COLO668 (cell line): ENCODE measurements at regions not wholly inside any gene's neighbourhood (a gene's known extent, or its start where the extent isn't known, plus 50 kb on each side); places are given as distances from the start of the nearest gene placed in this dataset.
A peak's percentile ranks its signal among the peaks of the same experiment; 100 is the strongest.

Experiments
- DNase-seq: peaks from one replicate; lab custom pipeline; 2025; ENCODE audit not compliant: unreplicated experiment; lab: John Stamatoyannopoulos, UW

DNA sequence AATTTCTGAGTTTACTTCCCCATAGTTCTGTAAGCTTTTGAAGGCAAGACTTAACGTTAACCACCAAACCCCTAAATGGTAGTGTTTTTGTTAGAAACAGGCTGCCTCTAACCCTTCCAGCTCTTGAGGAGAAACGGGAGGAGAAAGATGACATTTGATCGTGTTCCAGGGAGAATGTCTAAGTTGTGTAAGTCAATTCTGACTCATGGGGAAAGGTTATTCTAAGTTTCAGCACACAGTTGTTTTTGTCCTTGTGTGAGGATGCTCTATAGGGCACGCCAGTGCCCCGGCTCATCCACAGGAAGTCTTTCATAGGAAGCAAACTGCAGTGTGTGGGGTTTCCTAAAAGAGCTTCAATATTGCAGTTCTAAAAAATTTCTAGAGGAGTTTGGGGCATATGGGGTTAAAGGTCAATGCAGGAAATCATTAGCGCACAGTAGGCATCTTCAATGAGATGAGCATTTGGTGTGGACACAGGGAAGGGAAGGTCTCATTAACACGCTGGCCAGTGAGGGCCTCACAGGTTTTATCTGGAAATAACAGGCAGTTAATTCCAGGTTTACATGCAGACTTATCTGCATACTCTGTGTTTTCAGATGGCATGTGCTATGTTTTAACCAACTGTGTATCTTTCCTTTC lies 638.2 kb upstream of the IGFBP3 start:
- DNase-seq, result no peak

DNA sequence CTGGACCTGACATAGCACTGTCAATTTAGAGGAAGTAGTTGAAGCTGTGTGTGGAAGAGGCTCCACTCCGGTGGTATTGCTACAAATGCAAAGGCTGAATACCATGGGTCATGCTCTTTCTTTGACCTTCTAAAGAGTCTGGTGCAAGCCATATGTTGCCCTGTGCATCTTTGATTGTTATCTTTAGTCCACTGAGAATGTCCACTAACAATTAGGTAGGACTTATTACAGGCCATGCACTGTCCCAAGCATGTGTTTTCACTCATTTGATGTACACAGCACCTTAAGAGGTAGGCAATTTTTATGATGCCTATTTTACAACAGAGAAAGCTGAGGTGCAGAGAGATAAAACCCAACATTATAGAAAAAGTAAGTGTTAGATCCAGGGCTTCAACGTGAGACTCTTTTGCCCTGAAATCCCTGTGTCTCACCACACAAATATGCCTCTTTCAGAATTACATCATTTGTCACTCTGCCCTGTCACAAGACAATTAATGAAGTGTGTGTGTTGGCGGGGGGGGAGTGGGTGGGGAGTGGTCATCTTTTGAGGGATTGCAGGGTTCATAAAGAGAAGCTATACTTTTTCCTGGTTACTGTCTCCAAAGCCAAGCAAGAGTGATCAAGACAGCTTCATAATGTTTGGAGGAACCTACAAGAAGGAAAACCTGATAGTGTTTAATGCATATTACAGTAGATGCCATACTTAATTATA lies 637.6 kb upstream of the IGFBP3 start:
- DNase-seq, result no peak

DNA sequence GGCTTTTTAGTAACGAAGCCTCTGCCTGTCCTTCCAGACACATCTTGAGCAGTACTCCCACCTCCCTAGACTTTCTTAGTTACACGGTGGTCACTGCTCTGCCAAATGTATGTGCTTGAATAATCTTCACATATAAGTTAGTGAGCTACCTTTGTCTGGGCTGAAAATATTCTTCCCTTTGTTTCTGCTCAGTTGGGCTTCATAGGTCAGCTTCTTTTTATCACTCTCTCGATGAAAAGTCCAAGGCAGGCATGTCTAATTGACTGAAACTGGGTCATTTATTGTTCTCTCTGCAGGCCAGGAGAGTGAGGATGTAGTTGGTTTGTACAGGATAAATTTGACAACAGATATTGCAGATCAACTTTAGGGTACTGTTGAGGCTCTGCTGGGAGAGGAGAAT lies 636.7 kb upstream of the IGFBP3 start:
- DNase-seq, result no peak

DNA sequence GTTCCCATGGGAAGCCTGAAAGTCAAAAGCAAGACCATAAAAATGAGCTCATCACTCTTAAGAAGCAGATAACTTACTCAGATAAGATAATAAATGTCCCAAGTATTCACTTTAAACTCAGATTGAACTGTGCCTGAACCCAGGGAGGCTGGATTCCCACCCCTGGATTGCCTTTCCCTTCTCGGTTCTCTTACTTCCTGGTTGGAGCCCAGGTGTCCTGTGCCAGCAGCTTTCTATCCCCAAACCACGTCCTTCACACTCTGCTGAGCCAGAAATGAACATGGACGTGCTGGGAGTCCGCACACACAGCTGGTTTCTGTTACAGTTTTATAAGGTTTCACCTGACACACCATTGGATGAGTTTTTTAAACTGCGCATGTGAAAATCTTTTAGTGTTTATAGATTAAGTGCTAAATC lies 636.2 kb upstream of the IGFBP3 start:
- peak; percentile 48 for DNase-seq

DNA sequence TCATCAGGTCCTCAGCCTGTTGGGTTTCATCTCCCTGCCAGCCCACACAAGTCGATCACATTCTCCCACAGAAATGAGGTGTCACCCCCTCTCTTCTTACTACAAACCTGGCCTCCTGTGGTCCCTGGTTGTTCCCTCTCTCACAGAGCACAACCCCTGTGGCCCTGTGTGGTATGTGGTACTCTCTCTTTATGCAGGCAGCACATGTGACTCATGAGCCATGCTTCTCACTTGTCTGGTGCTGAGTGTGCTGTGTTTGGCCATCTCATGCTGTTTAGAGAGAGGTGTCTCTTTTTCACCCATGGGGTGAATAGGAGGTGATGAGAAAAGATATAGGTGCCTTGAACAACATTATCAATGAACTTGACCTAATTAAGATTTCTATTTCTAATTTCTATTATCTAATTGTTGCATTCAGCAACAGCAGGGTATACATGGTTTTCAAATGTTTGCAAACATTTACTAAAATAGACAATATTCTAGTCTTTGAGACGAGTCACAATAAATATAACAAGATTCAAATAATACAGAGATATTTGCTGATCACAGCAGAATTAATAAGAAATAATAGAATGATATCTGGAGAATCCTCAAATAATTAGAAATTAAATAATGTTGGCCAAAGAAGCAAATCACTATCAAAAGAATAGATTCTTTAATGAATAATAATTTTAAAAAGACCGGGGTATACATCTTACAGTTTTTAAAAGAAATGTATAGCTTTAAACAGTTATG lies 633.8 kb upstream of the IGFBP3 start:
- DNase-seq, result no peak

DNA sequence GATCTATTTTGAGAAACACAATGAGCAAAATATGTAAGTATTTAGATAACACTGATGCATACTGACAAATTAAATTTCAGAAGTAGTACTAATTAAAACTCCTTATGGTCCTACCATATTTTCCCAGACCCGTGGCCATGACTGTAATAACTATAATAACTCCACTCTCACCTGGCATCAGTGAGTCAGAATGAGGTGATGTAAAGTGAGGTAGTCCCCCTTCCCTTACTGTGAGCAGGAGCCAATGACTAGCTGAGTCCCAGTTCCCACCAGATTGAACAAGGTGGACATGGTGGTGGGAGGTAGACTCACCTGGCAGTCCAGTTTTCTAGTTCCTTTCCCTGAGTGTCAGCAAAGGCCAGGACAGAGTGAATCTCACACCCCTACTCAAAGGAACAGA lies 630.5 kb upstream of the IGFBP3 start:
- no peak for DNase-seq

DNA sequence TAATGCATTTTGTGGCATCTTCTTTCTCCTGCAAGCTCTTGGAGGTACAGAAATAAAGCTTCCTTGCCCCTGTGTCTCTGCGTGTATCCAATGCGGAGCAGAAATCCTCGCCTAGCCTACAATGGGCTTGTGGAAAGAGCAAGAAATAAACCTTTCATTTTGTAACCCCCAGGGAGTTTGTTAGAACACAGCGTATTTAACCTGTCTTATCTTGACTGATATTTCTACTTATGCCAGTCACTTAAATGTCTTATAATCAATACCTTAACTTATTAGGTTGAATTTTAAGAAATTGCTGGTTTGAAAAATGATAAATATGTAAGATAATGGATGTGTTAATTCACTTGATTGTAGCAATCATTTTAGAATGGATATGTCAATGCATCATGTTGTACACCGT lies 629.8 kb upstream of the IGFBP3 start:
- no peak for DNase-seq

DNA sequence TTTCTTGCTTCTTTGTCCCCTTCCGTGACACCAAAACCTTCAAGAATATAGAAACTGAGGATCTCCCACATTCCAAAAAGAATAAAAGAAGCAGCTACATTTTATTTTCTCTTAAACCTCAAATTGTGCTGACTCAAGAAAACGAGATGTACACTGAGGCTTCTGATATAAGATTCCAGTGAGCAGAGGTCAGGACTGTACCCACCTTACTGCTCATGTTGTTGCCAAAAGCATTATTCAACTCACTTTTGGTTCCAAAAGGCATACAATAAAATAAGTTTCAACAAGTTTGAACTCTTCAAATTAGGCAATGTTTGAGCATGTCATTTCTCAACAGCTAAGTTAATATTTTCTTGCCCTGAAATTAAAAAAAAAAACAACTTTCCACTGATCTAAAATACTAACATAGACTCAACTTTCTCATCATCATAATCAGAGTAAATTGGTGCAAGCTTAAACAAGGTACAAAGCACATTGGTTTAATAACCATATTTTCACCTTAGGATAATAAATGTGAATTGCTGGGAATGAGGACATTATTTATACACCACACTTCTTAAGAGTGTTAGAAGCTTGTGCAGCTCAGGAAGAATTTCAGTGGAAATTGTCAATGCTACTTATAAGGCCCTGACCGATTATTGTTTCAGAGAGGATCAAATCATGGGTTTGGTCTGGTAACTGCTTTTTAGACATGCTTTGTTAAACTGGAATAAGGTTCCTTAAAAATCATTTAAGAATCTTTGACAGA lies 629.0 kb upstream of the IGFBP3 start:
- no peak for DNase-seq

DNA sequence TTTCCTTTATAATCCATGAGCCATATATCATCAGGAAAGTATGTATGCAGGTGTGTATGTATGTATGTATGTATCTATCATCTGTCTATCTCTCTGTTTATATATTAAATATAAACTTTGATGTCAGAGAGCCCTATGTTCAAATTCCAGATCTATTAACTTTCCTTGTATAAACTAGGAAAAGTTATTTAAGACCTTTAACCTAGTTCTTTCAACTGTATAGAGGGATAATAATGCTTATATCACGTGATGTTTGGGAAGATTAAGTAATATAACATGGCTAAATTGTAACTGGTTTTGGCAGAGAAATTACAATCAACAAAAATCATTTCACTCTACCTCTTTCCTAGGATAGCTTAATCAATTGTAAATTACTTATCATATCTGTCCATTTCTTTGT lies 628.3 kb upstream of the IGFBP3 start:
- DNase-seq, result no peak

DNA sequence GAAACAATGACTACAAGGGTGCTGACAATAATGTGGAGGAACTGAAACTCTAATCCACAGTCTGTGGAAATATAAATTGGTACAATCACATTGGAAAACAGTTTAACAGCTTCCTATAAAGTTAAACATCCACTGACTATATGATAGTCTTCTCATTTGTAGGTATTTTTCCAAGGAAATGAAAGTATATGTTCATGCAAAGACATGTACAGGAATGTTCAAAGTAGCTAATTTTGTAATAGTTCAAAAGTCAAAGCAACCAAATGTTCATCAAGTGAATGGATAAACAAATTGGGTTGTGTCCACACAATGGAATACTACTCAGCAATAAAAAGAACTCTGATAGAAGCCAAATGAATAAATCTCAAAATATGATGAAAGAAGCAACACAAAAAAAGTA lies 626.0 kb upstream of the IGFBP3 start:
- DNase-seq, result no peak

DNA sequence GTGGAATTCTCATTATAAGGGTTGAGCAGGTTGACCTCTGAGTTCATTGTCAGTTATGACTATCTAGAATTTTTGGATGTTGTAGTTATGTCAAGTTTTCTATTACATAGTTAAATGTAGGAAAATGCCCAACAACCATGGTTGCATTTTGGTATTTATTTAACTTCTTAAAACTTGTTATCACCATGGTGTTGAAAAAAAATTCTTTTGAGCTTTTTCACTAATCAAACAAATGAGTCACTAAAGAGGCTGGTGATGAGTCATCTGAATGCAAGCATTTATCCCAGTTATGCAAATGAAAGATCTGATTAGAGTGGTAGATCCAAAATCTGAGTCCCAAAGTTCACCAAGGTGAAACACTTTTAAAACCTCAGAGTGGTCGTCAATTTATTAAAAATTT lies 624.7 kb upstream of the IGFBP3 start:
- no peak for DNase-seq

DNA sequence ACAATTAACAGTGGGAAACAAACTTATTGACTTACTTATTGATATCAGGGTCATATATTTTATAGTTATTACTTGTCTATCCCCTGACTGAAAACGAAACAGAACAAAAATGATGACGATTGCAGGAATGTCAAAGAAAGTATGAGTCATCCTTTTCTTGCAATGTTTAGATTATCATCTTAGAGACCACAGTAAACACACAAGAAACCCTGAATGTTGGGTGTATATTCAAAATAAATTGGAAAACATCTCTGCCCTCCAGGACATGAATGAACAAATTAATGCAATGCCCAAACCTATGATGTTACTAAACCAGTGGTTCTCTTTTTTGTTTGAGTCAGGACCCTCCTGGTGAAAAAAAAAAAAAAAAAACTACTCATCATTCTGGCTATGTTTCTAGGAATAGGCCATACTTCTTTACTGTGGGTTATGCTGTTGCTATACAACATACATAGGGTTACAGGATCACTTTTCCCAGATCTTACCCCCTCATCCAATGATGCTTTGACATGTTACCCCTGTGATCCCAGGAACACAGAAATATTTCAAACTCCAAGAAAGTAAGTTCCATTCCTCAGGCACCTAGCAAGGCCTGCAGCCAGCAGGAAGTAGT lies 623.4 kb upstream of the IGFBP3 start:
- DNase-seq, result no peak

DNA sequence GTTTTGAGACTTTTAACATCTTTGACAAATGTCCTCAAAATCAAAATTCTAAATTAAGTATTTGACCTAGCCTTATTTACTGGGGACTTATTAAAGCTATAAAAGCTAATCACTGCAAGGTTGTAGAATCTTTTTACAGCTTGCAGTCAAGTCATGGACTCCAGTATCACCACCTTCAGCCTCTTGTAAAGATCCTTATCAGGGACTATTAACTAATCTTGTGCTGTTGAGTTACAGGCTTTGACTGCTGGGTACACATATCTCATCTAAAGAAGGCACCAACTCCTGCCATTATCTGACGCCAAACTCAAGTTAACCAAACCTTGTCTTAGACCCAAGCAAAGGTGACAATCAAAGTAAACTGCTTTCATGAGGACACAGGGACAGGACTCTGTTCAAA lies 621.0 kb upstream of the IGFBP3 start:
- DNase-seq, result no peak

DNA sequence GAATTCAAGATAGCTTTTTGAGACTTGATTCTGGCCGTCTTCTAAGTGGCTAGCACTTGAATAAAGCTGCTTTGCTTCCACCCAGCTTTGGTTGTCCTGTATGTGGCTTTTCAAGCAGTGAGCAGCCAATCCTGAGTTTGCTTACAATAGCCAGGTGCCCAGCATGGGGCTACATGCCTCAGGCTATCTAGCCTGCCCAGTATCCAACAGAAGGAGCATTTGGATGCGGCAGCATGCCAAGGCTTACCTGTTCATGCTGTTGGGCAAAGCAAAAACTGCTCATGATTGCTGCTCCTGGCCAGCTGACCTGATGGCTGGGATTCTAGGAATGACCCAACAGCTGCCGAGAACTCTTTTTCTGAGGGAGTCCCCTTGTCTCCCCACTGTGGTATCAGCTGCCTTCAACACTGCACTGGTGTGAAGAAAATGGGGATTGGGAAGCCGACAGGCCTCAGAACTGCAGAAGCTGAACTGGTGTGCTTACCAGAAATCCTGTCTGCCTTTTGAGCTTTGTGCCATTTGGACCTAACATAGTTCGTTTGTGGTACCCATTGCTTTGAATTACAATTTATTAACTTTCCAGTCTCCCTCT lies 618.9 kb upstream of the IGFBP3 start:
- DNase-seq, result peak; percentile 24

DNA sequence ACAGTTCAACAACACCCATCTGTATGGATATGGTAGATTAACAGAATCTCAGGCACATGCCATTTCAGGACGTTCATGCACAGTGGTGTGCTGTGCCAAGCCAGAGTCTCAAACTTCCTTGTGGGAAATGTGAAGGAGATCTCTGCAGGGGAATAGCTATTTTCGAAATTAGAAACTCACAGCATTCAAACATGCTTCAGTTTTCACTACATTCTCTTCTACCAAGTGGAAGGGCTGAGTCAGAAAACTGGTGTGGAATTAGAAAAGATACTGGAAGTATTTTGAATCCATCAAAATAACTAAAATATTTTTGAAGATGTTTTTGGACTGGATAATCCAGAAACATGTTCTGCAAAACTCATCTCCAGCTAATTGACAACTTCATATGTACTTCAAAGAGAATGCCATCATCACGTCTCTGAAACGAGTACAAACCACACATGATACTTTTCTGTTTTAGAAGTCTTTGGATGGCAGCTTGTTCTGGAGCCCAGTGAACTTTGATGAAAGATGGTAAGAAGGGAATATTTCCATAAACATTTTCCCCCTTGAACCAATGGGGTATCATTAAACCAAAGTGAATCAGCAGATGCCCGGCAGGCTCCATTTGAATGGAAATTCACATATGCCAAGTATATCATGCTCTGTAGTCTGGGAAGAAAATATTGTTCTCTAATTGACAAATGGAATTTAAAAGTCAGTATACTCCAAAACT lies 616.3 kb upstream of the IGFBP3 start:
- DNase-seq, result no peak

DNA sequence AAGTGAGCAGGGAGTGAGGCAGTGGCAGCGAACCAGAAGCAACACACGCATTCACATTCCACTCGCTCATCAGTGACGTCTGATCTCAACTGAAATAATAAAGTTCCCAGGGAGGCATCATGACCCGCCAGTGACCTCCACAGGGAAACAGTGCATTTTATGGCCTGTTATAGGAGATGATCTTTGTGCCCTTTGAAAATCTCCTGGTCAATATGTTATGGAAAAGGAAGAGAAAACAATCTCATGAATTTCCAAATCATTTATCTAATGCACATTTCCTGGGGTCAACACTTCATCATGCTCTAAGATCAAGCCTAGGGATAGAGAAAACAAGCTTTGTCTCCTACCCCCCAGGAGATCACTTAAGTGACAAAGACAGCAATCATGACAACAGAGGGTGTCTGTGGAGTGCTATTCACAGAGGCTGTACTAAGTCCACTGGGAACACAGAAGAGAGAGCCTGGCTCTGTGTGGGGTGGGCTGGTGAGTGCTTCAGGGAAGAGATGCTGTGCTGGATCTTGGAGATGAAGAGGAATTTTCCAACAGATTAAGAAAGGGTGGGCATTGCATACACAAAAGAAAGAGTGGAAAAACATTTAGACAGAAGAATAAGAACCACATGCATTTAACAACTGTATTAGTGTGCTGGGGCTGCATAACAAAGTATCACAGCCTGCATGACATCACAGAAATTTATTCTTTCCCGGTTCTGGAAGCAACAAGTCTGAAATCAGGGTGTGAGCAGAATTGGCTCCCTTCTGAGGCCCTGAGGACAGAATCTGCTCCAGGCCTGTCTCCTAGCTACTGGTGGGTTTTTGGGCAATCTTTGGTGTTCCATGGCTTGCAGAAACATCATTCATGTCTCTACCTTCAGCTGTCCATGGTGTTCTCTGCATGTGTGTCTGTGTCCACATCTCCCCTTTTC lies 613.9 kb upstream of the IGFBP3 start:
- no peak for DNase-seq

DNA sequence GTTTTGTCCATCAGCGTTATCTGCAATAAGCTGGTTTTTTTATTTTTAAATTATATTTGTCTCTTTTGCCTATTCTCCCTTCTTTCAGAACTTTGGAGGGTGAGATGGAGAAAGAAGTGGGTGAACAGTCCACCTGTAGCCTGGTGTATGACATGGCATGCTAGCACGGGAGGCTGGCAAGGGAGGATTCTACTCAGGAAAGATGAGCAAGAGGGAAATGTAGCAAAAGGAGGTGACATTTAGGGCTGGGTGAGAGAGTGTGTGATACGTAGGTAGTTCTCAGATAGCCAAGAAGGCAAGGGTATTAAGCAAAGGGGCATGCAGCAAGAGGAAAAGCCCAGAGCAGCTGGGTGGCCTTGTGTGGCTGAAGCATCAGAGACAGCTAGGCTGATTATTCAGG lies 612.9 kb upstream of the IGFBP3 start:
- DNase-seq, result no peak

DNA sequence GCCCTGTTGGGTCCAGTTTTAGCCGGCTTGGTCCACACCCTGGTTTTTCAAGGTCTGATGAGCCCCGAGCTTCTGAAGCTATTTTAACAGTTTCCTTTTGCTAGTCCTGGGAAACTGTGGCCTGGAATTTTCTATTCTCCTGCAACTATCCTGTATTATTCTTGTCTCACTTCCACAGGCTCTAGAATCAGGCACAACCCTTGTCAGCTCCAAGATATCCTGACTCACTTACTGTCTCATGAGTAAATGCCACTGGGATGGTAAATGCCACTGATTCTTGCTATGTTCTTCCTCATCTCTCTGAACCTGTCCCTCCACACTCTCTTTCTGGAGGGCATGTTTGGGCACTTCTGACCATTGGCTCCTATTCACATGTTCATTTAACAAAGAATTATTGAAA lies 611.5 kb upstream of the IGFBP3 start:
- no peak for DNase-seq

DNA sequence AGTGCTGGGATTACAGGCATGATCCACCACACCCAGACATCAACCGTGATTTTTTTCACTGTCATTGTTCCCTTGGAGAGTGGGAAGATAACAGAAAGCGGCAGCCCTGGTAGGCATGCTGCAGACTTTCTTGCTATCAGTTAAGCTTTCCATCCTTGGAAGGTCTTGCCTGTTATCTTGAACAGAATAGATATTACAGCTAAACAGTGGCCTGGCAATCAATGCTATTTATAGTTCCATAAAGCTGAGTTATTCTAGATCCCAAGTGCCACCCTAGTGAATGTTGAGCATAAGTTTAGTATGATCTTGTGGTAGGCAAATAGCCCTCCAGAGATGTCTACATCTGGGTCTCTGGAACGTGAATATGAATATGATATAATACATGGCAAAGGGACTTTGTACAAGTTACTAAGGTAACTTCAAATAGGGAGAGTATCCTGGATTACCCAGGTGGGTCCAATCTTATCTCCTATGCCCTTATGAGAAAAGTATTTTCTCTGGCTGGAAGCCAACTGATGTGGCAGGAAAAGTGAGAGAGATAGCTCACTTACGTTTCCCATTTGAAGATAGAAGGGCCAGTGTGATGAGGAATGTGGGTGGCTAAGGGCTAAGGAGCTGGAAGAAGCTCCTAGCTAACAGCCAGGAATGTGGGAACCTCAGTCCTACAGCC lies 609.1 kb upstream of the IGFBP3 start:
- DNase-seq, result no peak
